T-helper 2 cell (primary cell): ENCODE measurements at regions not wholly inside any gene's neighbourhood (a gene's known extent, or its start where the extent isn't known, plus 50 kb on each side); places are given as distances from the start of the nearest gene placed in this dataset.
A peak's percentile ranks its signal among the peaks of the same experiment; 100 is the strongest.

Source experiments
- DNase-seq, 5 experiments: peaks; one replicate each; pipeline versions ENCODE4 v3.0.0 to v3.0.0-alpha.2; 2012 to 2022

DNA sequence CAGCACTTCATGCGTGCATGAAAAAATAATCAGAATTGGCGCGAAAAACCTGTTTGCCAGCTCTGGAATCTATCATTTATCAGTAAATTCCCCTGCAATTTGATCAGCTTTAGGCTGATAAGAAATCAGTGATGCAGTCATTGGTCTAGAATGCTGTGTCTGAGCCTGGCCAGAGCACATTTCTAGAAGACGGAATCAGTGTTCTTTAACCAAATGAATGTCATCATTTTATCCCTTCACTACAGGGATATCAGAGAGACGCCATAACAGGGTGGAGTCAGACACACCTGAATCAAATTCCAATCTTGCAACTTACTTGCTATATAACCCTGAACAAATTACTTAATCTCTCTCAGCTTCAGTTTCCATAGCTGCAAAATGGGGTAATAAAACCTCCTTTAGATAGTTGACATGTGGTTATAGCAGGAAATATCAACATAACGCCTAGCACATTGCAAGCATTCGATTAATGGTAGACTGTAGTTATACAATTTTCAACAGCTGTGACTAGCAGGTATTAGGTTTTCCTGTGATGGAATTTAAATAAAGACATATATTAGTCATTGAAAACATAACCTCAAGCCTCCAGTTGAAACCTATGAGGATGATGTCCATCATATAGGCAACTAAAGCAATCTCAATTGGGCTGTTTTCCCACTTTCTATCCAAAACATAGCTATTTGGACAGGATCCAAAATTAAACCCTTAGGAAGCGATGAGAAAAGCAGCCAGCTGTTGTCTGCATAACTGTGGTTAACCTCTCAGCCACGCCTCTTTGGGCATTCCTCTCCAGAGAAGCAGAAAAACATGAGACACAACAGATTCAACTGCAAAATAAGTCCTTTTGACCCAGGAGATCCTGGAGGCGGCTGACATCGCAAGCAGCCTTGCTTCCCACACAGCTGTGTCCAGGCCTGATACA lies 51.6 kb upstream of the UBL3 start:
- peak in 2 of 5 experiments; percentile 37 to 64 for DNase-seq
